Lower leg skin (tissue), 3 donors: ENCODE measurements at regions not wholly inside any gene's neighbourhood (a gene's known extent, or its start where the extent isn't known, plus 50 kb on each side); places are given as distances from the start of the nearest gene placed in this dataset.

Experiments used
- CTCF ChIP-seq, 3 donors: fragments of 450-650 bp; IDR thresholded peaks; one replicate each; pipeline ENCODE4 v1.5.1; 2016; ENCODE audit warnings: antibody characterized with exemption in 3 of 3, mild to moderate bottlenecking in 3 of 3, moderate library complexity in 2 of 3
- POLR2A ChIP-seq, 2 donors: fragments of 450-650 bp; IDR thresholded peaks; one replicate each; pipeline ENCODE4 v1.6.1; 2016 to 2017; ENCODE audit warnings: antibody characterized with exemption in 2 of 2, mild to moderate bottlenecking in 1 of 2, moderate library complexity in 1 of 2

- TF ChIP-seq CTCF (IDR thresholded peaks at IDR 0.05) (no peak), POLR2A (IDR thresholded peaks at IDR 0.05) (no peak)
Measured at GRCh38 chr1:36652011-36652410, 169.3 kb upstream of the CSF3R start.
